ENCODE measurements at regions not wholly inside any gene's neighbourhood (a gene's known extent, or its start where the extent isn't known, plus 50 kb on each side); places are given as distances from the start of the nearest gene placed in this dataset.

DNA sequence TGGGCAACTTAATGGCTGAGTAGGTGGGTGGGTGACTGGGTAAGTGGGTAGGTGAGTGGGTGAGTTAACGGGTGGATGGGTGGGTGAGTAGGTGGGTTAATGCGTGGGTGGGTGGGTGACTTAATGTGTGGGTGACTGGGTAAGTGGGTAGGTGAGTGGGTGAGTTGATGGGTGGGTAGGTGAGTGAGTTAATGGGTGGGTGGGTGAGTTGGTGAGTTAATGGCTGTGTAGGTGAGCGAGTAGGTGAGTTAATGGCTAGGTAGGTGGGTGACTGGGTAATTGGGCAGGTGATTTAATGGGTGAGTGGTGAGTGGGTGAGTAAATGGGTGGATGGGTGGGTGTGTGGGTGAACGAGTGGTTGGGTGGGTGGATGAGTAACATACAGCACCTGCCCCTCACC is 243.0 kb upstream of the MGMT start:
- no peaks in the 10 kb centered on the region for H3K27me3 ChIP-seq
- H3K4me1 ChIP-seq: no peaks in the 10 kb centered on the region
- H3K4me3 ChIP-seq: no peak overlapping the region
- intact Hi-C loops (cut with DNase I): no loop called here
- no peak for DNase-seq (ENCODE audit: extremely low spot score in 2 of 2)
- TF ChIP-seq, protein P1, sequence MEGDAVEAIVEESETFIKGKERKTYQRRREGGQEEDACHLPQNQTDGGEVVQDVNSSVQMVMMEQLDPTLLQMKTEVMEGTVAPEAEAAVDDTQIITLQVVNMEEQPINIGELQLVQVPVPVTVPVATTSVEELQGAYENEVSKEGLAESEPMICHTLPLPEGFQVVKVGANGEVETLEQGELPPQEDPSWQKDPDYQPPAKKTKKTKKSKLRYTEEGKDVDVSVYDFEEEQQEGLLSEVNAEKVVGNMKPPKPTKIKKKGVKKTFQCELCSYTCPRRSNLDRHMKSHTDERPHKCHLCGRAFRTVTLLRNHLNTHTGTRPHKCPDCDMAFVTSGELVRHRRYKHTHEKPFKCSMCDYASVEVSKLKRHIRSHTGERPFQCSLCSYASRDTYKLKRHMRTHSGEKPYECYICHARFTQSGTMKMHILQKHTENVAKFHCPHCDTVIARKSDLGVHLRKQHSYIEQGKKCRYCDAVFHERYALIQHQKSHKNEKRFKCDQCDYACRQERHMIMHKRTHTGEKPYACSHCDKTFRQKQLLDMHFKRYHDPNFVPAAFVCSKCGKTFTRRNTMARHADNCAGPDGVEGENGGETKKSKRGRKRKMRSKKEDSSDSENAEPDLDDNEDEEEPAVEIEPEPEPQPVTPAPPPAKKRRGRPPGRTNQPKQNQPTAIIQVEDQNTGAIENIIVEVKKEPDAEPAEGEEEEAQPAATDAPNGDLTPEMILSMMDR (IDR thresholded peaks at IDR 0.05): no peak
- H3K27ac ChIP-seq: no peak overlapping the region
- H3K36me3 ChIP-seq: no peaks in the 10 kb centered on the region
- no peaks in the 10 kb centered on the region for H3K9me3 ChIP-seq

DNA sequence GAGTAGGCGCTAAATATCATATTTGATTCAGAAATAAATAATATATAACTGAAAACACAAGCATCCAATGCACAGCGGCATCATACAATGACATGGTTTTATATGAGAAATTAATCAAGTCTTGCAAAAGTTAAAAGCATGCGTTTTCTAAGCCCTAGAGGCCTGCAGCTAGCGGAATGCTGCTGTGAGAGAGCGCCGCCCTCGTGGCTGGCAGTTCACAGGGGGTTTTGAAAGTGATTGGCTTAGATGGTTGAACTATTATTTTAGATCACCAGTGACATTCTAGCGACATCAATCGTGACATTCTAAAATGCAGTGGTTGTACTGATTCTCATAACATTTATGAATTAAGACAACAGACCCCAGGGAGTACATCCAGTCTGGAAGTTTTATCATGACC is 235.2 kb upstream of the MGMT start:
- no peaks in the 10 kb centered on the region for H3K36me3 ChIP-seq
- no peak for DNase-seq (ENCODE audit: extremely low spot score in 2 of 2)

DNA sequence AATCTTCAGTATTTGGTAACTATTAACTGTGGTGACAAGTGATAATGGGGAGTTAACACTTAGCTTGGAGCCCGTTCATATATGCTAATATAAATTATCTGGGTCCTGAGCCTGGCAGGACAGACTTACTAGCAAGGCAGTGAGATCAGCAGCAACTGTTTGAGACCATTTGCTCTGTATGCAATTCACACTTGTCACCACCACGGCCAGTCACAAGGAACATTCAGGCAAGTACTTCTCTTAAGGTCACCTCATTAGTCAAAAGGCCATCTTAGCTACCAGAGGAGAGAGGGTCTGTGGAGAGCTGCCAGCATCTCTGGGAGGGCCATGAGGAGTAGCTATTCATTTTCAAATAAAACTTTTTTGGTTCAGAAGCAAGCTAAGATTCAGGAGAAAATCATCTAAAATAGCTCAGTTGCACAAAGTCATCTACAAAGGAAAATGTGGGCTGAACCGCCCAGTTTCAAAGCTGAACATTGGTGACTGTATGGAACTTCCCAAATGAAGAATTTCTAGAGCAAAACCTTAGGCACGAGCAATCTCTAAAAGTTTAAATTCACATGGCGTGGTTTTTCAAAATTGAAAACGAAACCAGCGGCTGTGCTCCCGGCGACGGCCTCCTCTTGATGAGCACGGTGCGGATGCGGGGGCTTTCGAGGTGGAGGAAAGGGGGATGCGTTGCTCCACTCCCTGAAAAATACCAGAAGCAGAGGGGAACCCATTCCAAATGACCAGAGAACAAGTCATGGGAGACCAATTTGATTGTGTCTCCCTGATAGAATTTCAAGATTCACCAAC is 233.5 kb upstream of the MGMT start:
- no peaks in the 10 kb centered on the region for H3K4me1 ChIP-seq

More for the DNA sequence above, 235.2 kb upstream of the MGMT start:
- Histone ChIP-seq H3K27ac (no peak overlapping the region), H3K4me3 (no peak overlapping the region), H3K4me1 (no peaks in the 10 kb centered on the region), H3K9me3 (no peaks in the 10 kb centered on the region), H3K27me3 (no peaks in the 10 kb centered on the region)
- no peak for TF ChIP-seq POLR2A (IDR thresholded peaks at IDR 0.05)
- TF ChIP-seq, protein P1 (IDR thresholded peaks at IDR 0.05): no peak
- TF ChIP-seq POLR2AphosphoS5 (IDR thresholded peaks at IDR 0.05; ENCODE audit: insufficient read depth in 1 of 2, low read depth in 1 of 2): no peak
- intact Hi-C loops (cut with DNase I): no loop called here

DNA sequence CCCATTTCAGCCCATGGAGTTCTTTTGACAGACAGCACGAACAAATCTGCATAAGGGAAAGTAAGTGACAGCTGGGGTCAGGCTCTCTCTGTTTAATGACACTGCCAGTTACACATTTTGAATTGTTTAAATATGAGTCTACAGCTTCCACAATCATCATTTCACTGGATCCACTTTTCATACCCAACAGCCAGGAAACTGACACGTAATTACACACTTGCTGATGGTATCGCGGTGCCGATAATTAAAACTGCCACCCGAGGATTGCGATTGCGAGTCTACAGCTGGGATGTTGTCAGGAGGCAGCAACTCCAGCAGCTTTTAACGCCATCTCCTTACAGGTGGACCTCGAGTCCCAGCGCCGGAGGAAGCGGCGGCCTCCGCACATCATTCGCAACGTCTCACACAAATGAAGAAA is 230.8 kb upstream of the MGMT start:
- H3K4me3 ChIP-seq: no peak overlapping the region
- no peak overlapping the region for H3K27ac ChIP-seq
- intact Hi-C loops (cut with DNase I): no loop called here
- H3K9me3 ChIP-seq: no peaks in the 10 kb centered on the region
- H3K27me3 ChIP-seq: no peaks in the 10 kb centered on the region
- no peak for DNase-seq (ENCODE audit: extremely low spot score in 2 of 2)
- TF ChIP-seq POLR2AphosphoS5 (IDR thresholded peaks at IDR 0.05; ENCODE audit: insufficient read depth in 1 of 2, low read depth in 1 of 2) (no peak), POLR2A (IDR thresholded peaks at IDR 0.05) (no peak)
- TF ChIP-seq, protein P1 (IDR thresholded peaks at IDR 0.05): no peak
- H3K4me1 ChIP-seq: no peaks in the 10 kb centered on the region
- H3K36me3 ChIP-seq: no peaks in the 10 kb centered on the region

More for the DNA sequence above, 233.5 kb upstream of the MGMT start:
- Histone ChIP-seq H3K4me3 (no peak overlapping the region), H3K27ac (no peak overlapping the region), H3K27me3 (no peaks in the 10 kb centered on the region), H3K36me3 (no peaks in the 10 kb centered on the region), H3K9me3 (no peaks in the 10 kb centered on the region)
- TF ChIP-seq POLR2A (IDR thresholded peaks at IDR 0.05) (no peak), POLR2AphosphoS5 (IDR thresholded peaks at IDR 0.05; ENCODE audit: insufficient read depth in 1 of 2, low read depth in 1 of 2) (no peak)
- TF ChIP-seq, protein P1 (IDR thresholded peaks at IDR 0.05): no peak
- no peak for DNase-seq (ENCODE audit: extremely low spot score in 2 of 2)
- intact Hi-C loops (cut with DNase I): no loop called here

DNA sequence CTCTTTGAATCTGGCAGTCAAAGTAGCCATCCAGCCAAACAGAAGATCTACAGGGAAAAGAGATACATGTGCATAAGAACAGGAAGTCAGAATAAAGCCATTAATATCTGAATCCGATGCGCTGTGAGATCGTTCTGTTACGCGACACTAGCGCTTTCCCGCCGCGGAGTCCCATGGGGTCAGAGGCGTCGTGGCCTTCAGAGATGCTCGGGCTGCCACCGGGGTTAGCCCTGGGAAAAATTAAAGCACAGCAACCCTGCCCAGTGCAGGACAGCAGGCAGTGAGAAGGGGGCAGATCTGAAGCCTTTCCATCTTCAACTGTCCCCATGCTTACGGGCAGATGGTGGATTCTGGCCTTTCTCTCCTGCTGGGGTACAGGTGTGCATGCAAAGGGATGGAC is 225.6 kb upstream of the MGMT start:
- Histone ChIP-seq H3K9me3 (no peaks in the 10 kb centered on the region), H3K4me1 (no peaks in the 10 kb centered on the region), H3K4me3 (no peak overlapping the region), H3K36me3 (no peaks in the 10 kb centered on the region), H3K27me3 (no peaks in the 10 kb centered on the region), H3K27ac (no peak overlapping the region)
- TF ChIP-seq, protein P1 (IDR thresholded peaks at IDR 0.05): no peak
- no peak for TF ChIP-seq POLR2A (IDR thresholded peaks at IDR 0.05)
- TF ChIP-seq POLR2AphosphoS5 (IDR thresholded peaks at IDR 0.05; ENCODE audit: insufficient read depth in 1 of 2, low read depth in 1 of 2): no peak
- intact Hi-C loops (cut with DNase I): no loop called here
- DNase-seq (ENCODE audit: extremely low spot score in 2 of 2): no peak
